Hypothalamus (tissue), 51 donors: ENCODE measurements at regions not wholly inside any gene's neighbourhood (a gene's known extent, or its start where the extent isn't known, plus 50 kb on each side); places are given as distances from the start of the nearest gene placed in this dataset.

Experiments used
- DNase-seq, 51 donors: peaks; one replicate each; lab custom pipeline; 2025; lab: John Stamatoyannopoulos, UW

DNA sequence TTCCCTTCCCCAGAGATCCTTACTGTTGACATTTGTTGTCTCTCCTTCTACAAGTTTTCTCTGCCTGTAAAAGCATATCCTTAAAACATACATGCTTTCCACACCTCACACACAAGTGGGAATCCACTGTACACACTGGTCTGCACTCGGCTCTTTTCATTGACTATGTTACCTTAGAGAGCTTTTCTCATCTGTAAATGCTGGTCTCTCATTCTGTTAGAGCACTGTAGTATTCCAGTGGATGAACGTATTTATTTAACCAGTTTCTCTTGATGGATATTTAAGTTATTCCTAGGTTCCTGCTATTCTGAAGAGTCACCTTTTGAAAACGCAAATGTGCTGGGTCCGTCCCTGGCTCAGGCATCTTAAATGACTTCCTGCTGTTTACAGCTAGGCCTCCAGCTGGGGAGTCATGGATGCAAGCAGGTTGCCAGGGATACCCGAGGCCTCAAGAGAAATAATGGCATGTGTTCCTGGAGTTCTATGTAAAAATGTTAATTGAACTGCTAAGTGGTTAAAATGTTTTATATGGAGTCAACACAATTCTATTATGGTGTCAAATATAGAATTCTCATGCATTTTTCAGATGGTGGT lies 61.1 kb upstream of the TGM3 start:
- peak in 3 of 51 donors; percentile 9 to 20 (median 10) for DNase-seq

GRCh38 chr20:2236256-2236655 lies 59.5 kb upstream of the TGM3 start:
- peak in 9 of 51 donors; percentile 1 to 18 (median 4) for DNase-seq

- peak in 29 of 51 donors; percentile 3 to 69 (median 26) for DNase-seq
Measured at GRCh38 chr20:2237059-2237458, 58.7 kb upstream of the TGM3 start.

DNA sequence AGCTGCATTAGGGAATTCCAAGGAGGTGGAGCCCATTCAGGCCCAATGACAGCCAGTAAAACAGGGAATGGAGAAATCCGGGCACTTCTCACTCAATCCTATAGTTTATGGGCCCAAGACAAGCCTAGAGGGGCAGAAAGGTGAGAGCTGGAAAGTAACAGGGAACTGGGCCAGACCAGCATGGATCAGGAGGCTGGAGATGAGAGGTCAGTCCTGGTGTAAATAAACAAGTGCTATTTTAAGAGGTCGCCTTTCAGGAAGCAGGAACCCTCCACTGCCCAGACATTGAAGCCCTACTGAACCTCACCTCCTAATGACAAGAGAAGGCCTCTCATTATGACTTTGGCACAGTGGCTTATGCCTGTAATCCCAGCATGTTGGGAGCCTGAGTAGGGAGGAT lies 57.2 kb upstream of the TGM3 start:
- no peak for DNase-seq

DNA sequence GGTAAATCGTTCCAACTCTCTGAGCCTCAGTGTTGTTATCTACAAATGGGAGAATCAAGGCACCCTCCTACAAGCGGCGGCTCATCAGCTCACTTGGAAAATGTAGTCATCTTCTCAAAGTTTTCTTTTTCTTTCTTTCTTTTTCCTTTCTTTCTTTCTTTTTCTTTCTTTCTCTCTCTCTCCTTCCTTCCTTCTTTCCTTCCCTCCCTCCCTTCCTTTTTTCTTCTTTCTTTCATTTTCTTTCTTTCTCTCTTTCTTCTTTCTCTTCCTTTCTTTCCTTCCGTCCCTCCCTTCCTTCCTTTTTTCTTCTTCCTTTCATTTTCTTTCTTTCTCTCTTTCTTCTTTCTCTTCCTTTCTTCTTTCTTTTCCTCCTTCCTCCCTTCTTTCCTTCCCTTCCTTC lies 55.0 kb upstream of the TGM3 start:
- no peak for DNase-seq

DNA sequence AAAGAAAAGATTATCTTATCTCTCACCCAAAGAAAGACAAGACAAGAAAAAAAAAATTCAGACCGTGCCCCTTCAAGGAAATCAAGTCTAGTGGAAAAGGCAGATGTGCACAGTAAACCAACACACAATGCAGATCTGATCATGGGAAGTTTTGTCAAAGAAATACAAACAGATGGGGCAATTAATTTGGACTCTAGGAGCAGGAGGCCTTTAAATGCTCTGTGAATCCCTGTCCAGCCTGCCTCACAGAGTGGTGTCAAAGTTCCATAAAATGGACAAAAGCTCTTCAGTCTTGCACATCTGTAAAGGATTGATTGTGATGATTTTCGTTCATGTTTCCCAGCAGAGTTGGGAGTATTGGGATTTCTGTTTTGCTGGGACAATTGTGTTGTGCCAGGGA lies 53.1 kb upstream of the TGM3 start:
- DNase-seq: no peak

DNA sequence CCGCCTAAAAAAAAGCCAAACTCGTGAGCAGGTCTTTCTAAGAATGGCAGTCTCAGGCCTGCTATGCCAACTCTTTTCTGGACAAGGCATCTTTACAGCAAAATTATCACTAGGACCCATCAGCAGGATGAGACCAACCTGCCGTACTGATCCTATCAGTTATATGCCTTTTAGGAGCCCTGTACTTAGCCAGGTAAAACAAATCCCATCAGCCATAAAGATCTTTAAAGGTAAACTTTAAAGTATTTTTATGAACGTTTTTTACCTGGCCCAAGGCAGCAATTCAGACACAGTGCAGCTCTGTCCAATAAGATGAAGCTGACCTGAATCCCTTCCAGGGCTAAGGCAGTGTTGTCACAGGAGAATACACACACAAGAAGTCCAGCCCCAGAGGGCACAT lies 51.3 kb upstream of the TGM3 start:
- no peak for DNase-seq

DNA sequence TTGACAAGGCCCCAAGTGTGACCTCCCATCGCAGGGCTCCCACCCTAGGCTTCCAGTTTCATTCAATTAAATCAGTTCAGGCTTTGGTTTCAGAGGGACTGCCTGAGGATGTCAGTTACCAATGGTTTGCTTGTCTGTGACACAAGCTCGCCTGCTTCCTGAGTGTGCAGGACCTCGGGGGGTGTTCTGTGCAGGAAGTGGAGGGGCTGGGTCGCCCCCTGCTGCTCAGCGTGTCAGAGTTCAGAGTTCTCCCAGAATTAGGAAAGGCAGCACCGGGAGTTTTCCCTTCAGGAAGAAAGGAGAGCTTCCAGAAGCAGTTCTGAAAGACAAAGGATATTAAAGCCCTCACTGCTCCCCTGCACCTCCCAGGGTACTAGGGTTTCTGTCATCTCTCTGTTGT lies 50.8 kb upstream of the TGM3 start:
- DNase-seq: no peak

GRCh38 chr20:2245637-2246036 lies 50.2 kb upstream of the TGM3 start:
- DNase-seq: no peak
